ENCODE measurements at regions not wholly inside any gene's neighbourhood (a gene's known extent, or its start where the extent isn't known, plus 50 kb on each side); places are given as distances from the start of the nearest gene placed in this dataset.
"Not testable (repeated sequence)": the region's sequence is repeated elsewhere in the genome, so short reads cannot be mapped to it uniquely, and the experiment has no call there.

- Mint-ChIP-seq H3K4me3 (no peak overlapping the region), H3K9me3 (no peaks in the 10 kb centered on the region), H3K36me3 (ENCODE audit: low read depth) (no peaks in the 10 kb centered on the region), H3K27ac (no peak overlapping the region), H3K27me3 (no peaks in the 10 kb centered on the region), H3K4me1 (no peaks in the 10 kb centered on the region)
- intact Hi-C loops (cut with micrococcal nuclease), result no loop called here
- DNase-seq, result no peak
Measured at GRCh38 chr3:147471741-147472140, 62.6 kb downstream of the ZIC1 start.

- intact Hi-C loops (cut with micrococcal nuclease), result no loop called here
- Mint-ChIP-seq H3K4me3 (no peak overlapping the region), H3K4me1 (no peaks in the 10 kb centered on the region), H3K36me3 (ENCODE audit: low read depth) (no peaks in the 10 kb centered on the region), H3K9me3 (no peaks in the 10 kb centered on the region), H3K27me3 (no peaks in the 10 kb centered on the region), H3K27ac (no peak overlapping the region)
- no peak for DNase-seq
Measured at GRCh38 chr3:147472846-147473245, 63.7 kb downstream of the ZIC1 start.

- no peaks in the 10 kb centered on the region for H3K9me3 Mint-ChIP-seq
- H3K36me3 Mint-ChIP-seq (ENCODE audit: low read depth), result no peaks in the 10 kb centered on the region
- H3K27ac Mint-ChIP-seq, result no peak overlapping the region
- DNase-seq, result no peak
- no peak overlapping the region for H3K4me3 Mint-ChIP-seq
- H3K4me1 Mint-ChIP-seq, result no peaks in the 10 kb centered on the region
- no peaks in the 10 kb centered on the region for H3K27me3 Mint-ChIP-seq
- intact Hi-C loops (cut with micrococcal nuclease), result no loop called here
Measured at GRCh38 chr3:147483145-147483544, 74.0 kb downstream of the ZIC1 start.

GRCh38 chr3:147483578-147483977 lies 74.4 kb downstream of the ZIC1 start:
- Mint-ChIP-seq H3K36me3 (ENCODE audit: low read depth) (no peaks in the 10 kb centered on the region), H3K4me1 (no peaks in the 10 kb centered on the region), H3K27ac (no peak overlapping the region), H3K27me3 (no peaks in the 10 kb centered on the region), H3K9me3 (no peaks in the 10 kb centered on the region), H3K4me3 (no peak overlapping the region)
- no peak for DNase-seq
- intact Hi-C loops (cut with micrococcal nuclease), result no loop called here

GRCh38 chr3:147493065-147493464 lies 83.9 kb downstream of the ZIC1 start:
- intact Hi-C loops (cut with micrococcal nuclease), result no loop called here
- Mint-ChIP-seq H3K27me3 (no peaks in the 10 kb centered on the region), H3K4me3 (no peak overlapping the region), H3K9me3 (no peaks in the 10 kb centered on the region), H3K27ac (no peak overlapping the region), H3K36me3 (ENCODE audit: low read depth) (no peaks in the 10 kb centered on the region), H3K4me1 (no peaks in the 10 kb centered on the region)
- DNase-seq, result no peak

GRCh38 chr3:147493666-147494065 lies 84.5 kb downstream of the ZIC1 start:
- no peaks in the 10 kb centered on the region for H3K9me3 Mint-ChIP-seq
- H3K4me3 Mint-ChIP-seq, result no peak overlapping the region
- DNase-seq, result no peak
- no peak overlapping the region for H3K27ac Mint-ChIP-seq
- intact Hi-C loops (cut with micrococcal nuclease), result no loop called here
- H3K36me3 Mint-ChIP-seq (ENCODE audit: low read depth), result no peaks in the 10 kb centered on the region
- no peaks in the 10 kb centered on the region for H3K4me1 Mint-ChIP-seq
- no peaks in the 10 kb centered on the region for H3K27me3 Mint-ChIP-seq

GRCh38 chr3:147497286-147497685 lies 88.1 kb downstream of the ZIC1 start:
- Mint-ChIP-seq H3K4me3 (no peak overlapping the region), H3K27ac (no peak overlapping the region), H3K4me1 (no peaks in the 10 kb centered on the region), H3K36me3 (ENCODE audit: low read depth) (no peaks in the 10 kb centered on the region), H3K9me3 (no peaks in the 10 kb centered on the region), H3K27me3 (no peaks in the 10 kb centered on the region)
- intact Hi-C loops (cut with micrococcal nuclease), result no loop called here
- no peak for DNase-seq

- Mint-ChIP-seq H3K27ac (no peak overlapping the region), H3K36me3 (ENCODE audit: low read depth) (no peaks in the 10 kb centered on the region), H3K27me3 (no peaks in the 10 kb centered on the region), H3K9me3 (no peaks in the 10 kb centered on the region), H3K4me3 (no peak overlapping the region), H3K4me1 (no peaks in the 10 kb centered on the region)
- no peak for DNase-seq
- intact Hi-C loops (cut with micrococcal nuclease), result no loop called here
Measured at GRCh38 chr3:147507638-147508286, 98.6 kb downstream of the ZIC1 start.

GRCh38 chr3:147509448-147509847 lies 100.3 kb downstream of the ZIC1 start:
- intact Hi-C loops (cut with micrococcal nuclease), result no loop called here
- no peak for DNase-seq
- Mint-ChIP-seq H3K27ac (no peak overlapping the region), H3K9me3 (no peaks in the 10 kb centered on the region), H3K4me3 (no peak overlapping the region), H3K4me1 (no peaks in the 10 kb centered on the region), H3K27me3 (no peaks in the 10 kb centered on the region), H3K36me3 (ENCODE audit: low read depth) (no peaks in the 10 kb centered on the region)

GRCh38 chr3:147513785-147514184 lies 104.6 kb downstream of the ZIC1 start:
- no peaks in the 10 kb centered on the region for H3K27me3 Mint-ChIP-seq
- intact Hi-C loops (cut with micrococcal nuclease), result no loop called here

GRCh38 chr3:147514366-147515160 lies 105.4 kb downstream of the ZIC1 start:
- H3K9me3 Mint-ChIP-seq, result no peaks in the 10 kb centered on the region
- H3K4me3 Mint-ChIP-seq, result no peak overlapping the region
- H3K36me3 Mint-ChIP-seq (ENCODE audit: low read depth), result no peaks in the 10 kb centered on the region
- no peak overlapping the region for H3K27ac Mint-ChIP-seq
- H3K27me3 Mint-ChIP-seq, result no peaks in the 10 kb centered on the region
- no peak for DNase-seq
- no peaks in the 10 kb centered on the region for H3K4me1 Mint-ChIP-seq
- intact Hi-C loops (cut with micrococcal nuclease), result no loop called here

More at GRCh38 chr3:147513785-147514184, 104.6 kb downstream of the ZIC1 start:
- no peak overlapping the region for H3K4me3 Mint-ChIP-seq
- no peaks in the 10 kb centered on the region for H3K4me1 Mint-ChIP-seq
- DNase-seq, result no peak
- no peaks in the 10 kb centered on the region for H3K36me3 Mint-ChIP-seq (ENCODE audit: low read depth)
- H3K9me3 Mint-ChIP-seq, result no peaks in the 10 kb centered on the region
- H3K27ac Mint-ChIP-seq, result no peak overlapping the region

- intact Hi-C loops (cut with micrococcal nuclease), result no loop called here
- no peaks in the 10 kb centered on the region for H3K4me1 Mint-ChIP-seq
- DNase-seq, result no peak
- no peak overlapping the region for H3K27ac Mint-ChIP-seq
- no peaks in the 10 kb centered on the region for H3K27me3 Mint-ChIP-seq
- H3K4me3 Mint-ChIP-seq, result no peak overlapping the region
- H3K9me3 Mint-ChIP-seq, result no peaks in the 10 kb centered on the region
- no peaks in the 10 kb centered on the region for H3K36me3 Mint-ChIP-seq (ENCODE audit: low read depth)
Measured at GRCh38 chr3:147518465-147518864, 109.3 kb downstream of the ZIC1 start.

GRCh38 chr3:147521646-147522045 lies 112.5 kb downstream of the ZIC1 start:
- DNase-seq, result no peak
- Mint-ChIP-seq H3K4me1 (no peaks in the 10 kb centered on the region), H3K4me3 (no peak overlapping the region), H3K27ac (no peak overlapping the region), H3K27me3 (no peaks in the 10 kb centered on the region), H3K9me3 (no peaks in the 10 kb centered on the region), H3K36me3 (ENCODE audit: low read depth) (no peaks in the 10 kb centered on the region)
- intact Hi-C loops (cut with micrococcal nuclease), result no loop called here

- H3K9me3 Mint-ChIP-seq; H3K36me3 Mint-ChIP-seq (ENCODE audit: low read depth); H3K4me1 Mint-ChIP-seq; intact Hi-C loops (cut with micrococcal nuclease); DNase-seq; H3K27ac Mint-ChIP-seq; H3K27me3 Mint-ChIP-seq; H3K4me3 Mint-ChIP-seq: not testable (repeated sequence)
Measured at GRCh38 chr3:147522780-147523179, 113.6 kb downstream of the ZIC1 start.

- no peaks in the 10 kb centered on the region for H3K4me1 Mint-ChIP-seq
- intact Hi-C loops (cut with micrococcal nuclease), result no loop called here
- no peaks in the 10 kb centered on the region for H3K9me3 Mint-ChIP-seq
- no peak for DNase-seq
- H3K27me3 Mint-ChIP-seq, result no peaks in the 10 kb centered on the region
- no peaks in the 10 kb centered on the region for H3K36me3 Mint-ChIP-seq (ENCODE audit: low read depth)
- H3K27ac Mint-ChIP-seq, result no peak overlapping the region
- no peak overlapping the region for H3K4me3 Mint-ChIP-seq
Measured at GRCh38 chr3:147529551-147529950, 120.4 kb downstream of the ZIC1 start.
